NCI-H2107 treated with DMSO at 0.1 percent for 48 hours (cell line): ENCODE measurements at regions not wholly inside any gene's neighbourhood (a gene's known extent, or its start where the extent isn't known, plus 50 kb on each side); places are given as distances from the start of the nearest gene placed in this dataset.
A peak's percentile ranks its signal among the peaks of the same experiment; 100 is the strongest.

Experiments used
- DNase-seq: peaks from one replicate; lab custom pipeline; 2025; ENCODE audit not compliant: unreplicated experiment; lab: John Stamatoyannopoulos, UW

DNA sequence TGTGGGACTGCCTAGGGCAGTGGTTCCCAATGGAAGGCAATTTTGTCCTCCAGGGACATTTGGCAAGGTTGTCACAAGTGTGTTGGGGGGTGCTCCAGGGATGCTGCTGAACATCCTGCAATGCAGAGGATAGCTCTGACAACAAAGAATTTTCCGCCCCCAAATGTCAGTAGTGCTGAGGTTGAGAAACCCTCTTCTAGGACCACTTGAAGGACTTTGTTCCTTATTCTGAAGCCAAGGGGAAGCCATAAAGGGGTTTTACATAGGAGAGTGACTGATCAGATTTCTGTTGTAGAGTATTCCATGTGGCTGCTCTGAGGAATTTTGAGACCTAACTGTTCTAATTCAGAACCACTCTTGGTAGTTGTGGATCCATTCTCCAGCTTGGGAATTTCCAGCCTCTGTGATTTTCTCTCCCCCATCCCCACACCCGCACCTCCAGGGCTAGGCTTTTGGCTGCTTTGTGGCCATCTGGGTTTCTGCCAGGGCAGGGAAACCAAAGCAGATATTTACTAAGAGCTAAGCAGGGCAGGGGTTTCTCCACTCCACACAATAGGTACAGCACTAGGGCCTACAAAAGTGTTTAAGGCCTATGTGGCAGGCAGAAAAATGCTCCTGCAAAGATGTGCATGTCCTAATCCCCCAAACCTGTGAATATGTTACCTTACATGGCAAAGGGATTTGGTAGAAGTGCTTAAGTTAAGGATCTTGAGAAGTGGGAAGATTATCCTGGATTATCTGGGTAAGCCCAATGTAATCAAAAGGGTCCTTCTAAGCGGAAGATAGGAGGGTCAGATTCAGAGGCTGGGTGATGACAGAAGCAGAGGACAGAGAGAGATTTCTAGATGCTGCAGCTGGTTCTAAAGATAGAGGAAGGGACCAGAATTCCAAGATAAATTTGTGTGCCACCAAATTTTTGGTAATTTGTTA lies 135.4 kb downstream of the TMEM17 start:
- DNase-seq, result no peak

DNA sequence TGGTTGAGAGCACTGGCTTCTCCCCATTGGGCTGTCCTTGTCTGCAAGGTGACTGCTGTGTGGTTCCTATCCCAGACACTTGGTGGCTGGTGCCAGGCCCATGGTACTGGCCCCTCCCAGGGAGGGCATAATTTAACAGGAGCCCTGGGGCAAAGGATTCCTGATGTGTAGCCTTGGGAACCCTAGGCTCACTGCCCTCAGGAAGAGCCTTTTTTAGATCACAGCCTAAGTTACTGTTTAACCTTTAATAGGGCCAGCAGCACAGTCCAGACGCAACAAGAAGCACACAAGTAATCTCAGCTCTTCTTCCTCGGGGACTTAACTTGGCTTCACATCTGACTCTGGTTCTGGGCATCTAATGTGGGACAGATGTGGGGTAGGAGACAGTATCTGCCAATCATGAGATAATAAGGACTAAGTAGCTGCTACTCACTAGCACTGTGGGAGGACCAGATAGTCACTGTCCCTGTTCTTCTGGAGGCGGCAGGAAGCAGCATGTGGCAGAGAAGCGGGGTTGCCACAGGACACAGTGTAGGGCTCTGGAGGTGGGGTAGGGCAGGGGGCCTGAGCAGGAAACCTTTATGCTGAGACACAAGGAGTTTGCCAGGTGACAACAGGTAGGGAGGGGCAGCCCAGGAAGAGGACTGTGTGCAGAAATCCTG lies 136.3 kb downstream of the TMEM17 start:
- DNase-seq, result no peak

DNA sequence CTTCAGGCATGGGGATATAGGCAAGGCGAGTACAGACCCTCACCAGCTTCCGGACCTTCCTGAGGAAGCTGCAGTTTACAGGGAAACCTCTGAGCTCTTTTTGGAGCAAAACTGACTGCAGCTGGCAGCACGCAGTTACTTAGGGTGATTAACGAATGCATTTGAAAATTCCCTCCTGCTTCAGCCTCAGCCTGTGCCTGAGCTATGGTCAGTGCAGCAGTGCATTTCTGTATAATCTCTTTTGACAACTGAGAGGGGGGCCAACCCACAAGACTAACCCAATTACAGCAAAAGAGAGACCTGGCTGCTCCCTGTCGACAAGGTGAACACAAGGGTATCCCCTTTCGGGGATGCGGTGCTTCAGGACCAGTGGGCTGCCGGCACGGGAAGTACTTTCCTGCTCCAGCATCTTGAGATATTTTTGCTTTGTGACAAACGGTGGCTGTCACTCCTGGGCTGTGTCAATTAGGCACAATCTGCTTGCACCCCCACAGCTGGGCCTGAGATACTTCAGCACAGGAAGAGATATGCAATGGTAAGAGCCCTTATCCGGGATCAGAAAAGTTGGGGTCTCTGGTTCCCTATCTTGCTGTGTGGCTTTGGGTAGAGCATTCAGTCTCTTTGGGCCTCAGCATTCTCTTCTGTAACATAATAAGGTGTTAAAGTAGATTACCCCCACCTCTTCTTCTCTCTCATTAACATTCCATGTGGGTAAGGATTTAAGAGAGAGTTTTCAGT lies 141.0 kb downstream of the TMEM17 start:
- DNase-seq, result no peak

DNA sequence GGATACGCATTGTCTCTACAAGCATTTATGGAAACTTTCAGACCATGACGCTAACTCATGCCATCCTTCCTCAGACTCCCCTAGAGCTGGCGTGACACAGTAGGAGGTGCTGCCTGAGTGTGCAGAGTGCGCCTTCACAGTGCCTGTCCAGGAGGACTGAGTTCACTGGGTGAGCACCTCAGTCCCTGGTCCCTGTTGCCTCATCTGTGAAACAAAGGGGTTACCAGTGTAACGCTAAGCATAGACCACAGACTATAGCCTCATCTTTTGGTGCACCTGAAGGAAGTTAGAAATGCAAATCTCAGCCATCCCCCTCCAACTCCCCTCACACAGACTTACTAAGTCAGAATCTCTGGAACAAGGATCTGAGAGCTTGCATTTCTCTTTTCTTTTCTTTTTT lies 142.8 kb downstream of the TMEM17 start:
- no peak for DNase-seq

DNA sequence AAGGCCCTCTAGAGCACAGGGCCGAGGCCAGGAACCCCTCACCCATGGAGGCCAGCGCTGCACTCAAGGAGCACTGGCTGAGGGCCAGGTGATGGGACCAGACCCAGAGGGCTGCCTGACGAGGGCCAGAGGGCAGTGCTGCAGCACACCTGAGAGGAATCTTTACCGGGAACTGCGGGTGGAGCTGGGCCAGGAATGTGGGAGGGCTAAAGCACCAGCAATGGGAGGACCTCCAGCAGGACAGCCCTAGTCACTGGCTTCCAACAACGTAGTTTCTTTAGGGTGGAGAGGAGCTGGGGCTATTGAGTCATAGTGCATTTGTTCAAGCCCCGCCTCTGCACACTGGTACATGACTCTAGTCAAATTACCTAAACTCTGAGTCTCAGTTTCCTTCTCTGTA lies 143.4 kb downstream of the TMEM17 start:
- DNase-seq, result no peak

DNA sequence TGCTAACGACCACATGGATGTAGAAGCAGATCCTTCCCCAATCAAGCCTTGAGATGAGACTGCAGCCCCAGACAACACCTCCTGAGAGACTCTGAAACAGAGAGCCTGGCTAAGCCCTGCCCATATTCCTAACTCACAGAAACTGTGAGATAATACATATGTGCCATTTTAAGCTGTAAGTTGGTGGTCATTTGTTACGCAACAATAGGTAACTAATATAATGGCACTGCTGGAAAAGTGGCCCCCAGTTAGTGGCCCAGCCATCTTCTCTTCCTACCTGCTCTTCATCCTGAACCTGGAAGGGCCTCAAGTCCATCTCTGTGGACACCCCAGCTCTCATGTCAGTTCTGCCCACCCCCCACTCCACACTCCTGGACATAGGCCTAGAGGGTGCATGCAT lies 144.0 kb downstream of the TMEM17 start:
- no peak for DNase-seq

DNA sequence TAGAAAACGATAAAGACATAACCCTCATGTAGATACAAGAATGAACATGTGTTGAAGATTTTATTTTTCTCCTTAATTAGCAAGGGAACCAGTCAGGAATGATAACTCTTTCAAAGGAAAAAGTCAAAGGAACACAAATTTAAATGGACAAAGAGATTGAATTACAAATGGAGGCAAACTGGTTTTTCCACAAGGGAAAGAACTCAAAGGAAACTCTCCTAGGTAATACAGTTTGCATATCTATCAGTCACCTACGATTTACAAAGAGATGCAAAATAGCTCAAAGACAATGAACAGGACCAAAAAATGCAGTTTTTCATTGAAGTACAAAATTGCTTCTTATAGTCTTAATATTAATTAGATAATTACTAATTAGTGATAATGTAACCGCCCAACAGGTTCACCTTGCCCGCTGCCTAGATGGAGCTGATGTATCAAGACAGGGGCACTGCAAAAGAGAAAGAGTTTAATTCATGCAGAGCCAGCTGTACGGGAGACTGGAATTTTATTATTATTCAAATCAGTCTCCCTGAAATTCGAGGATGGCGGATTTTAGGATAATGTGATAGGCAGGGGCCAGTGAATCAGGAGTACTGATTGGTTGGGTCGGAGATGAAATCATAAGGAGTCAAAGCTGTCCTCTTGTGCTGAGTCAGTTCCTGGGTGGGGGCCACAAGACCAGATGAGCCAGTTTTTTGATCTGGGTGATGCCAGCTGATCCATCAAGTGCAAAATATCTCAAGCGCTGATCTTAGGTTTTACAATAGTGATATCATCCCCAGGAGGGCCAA lies 151.0 kb downstream of the TMEM17 start:
- DNase-seq, result no peak

DNA sequence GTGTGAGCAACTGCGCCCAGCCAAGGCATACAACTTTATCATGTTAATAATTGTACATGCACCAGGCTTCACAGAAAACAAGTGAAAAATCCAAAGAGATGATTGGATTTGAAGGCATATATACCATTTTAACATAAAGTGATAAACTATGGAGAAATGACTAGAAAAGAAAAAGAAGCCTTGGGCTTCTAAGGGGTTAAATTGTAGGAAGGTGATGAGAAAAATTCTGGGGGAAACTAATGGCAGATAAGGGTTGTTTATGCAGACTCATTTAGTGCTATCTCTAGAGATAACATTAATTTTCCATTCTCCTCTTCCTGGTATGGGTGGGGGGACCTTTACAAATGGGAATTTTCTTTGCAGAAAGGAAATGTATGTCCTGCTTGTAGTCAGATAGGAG lies 154.0 kb downstream of the TMEM17 start:
- no peak for DNase-seq

DNA sequence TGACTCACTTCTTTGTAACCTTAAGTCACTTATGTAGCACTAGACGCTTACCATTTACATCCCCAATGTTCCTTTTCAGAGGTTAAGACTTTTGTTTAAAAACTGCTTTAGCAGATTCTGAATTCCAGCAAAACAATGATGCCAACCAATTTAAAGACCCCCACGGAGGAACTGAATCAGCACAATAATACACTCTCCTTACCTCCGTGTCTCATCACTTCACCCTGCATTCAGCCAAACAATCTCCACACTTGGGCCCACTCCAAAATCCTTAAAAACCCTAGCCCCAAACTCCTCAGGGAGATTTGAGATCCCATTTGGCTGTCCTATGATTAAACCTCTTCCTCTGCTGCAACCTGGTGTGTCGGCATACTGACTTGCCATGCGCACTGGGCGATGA lies 153.9 kb downstream of the B3GNT2 start:
- no peak for DNase-seq

DNA sequence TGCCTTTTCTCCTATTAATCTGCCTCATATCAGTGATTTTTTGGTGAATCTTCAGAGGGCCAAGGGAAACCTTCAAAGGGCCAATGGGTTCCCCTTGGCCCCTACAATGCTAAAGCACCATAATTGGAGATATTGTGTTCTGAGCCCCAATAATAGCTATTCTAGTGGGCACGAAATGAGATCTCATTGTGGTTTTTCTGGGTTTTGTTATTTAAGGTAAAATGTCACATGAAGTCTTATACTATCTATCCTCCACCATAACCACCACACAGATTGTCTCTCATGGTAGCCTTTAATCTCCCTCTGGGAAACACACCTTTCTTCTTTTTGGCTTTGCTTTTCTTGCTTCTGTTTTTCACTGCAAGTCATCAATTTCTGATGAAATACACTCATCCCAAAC lies 152.8 kb downstream of the B3GNT2 start:
- no peak for DNase-seq

DNA sequence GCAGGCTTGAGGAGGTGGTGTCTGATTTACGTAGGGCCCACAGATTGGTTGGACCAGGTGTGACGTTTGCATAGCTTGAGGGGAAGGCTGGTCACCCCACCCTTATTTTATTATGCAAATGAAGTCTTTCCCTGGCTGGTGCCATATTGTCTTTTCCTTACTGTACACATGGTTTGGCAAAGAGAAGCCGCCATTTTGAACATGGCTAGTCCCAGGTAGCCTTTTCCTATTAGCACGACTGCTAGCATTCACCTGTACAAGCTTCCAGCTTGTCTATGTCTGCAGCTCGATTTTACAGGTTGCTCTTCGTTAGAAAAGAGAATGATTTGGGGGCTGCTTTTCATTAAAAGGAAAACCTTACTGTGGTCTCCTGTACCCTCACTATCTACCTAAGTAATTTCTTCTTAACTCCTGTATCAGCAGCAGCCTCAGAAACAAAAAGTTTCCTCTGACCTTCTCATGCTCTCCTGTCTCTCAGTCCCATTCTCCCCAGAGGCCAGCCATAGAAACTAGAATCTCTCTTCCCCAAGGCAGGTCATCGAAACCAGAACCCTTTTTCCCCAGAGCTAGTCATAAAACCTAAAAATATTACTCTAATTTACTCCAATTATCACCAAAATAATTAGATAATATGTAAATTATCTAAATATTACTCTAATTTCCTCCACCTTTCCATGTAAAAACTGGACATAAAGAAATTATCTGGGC lies 151.8 kb downstream of the B3GNT2 start:
- DNase-seq, result no peak

DNA sequence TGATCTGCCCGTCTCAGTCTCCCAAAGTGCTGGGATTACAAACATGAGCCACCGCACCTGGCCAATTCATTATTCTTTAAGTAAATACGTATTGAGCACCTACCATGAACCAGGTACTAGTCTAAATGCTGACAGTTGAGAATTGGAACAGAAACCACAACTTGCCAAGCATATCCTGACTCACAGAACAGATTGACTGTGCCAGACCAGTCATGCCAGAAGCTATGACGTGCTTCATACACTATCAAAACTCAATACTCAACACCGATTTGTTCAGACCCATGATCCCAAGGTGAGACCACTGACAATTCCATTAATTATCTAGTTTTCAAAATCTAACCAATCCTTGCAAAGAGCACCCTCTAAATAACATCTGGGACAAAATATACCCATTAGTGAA lies 148.6 kb downstream of the B3GNT2 start:
- peak; percentile 33 for DNase-seq

DNA sequence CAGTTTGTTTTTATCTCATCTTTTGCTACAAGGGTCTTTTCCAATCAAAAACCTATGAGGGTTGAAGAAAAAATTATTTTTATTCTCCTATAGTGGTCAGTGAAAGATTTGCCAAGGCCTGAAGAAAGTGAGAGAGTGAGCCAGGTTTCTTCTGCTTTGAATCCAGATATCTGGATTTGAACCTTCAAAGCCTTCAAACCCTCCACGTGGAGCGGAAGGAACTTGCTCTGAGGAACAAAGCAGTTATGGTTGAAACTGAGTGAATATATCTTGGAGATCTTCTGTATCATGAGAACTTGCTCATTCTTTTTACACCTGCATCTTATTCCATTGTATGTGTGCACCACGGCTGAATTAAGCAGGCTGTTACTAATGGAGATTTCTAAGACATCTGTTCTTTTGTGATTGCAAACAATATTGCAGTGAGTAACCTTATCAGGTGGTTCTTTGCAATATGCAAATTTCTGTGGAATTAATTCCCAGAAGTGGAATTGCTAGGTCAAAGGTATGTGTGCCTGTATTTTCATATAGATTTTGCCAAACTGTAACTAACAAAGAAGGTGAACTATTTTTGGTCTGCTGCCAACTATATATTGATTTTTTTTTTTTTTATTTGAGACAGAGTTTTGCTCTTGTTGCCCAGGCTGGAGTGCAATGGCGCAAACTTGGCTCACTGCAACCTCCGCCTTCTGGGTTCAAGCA lies 147.9 kb downstream of the B3GNT2 start:
- peak; percentile 77 for DNase-seq

DNA sequence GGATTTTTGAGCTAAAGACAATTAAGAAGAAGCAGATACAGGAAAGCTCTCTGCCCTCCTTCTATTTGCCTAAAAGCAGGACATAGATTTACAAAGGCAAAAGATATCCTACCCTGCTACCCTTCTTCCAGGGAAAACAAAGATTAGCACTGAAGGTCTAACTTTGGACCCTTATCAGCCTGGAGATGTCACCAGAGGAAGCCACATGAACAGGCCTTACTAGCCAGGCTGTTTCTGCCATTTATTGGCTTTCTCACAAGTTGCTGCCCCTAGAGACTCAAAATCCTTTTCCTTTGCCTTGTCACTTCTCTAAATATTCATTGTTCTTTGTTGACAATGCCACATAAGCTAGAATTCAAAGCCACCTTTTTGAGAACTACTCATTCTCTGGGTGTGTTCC lies 147.3 kb downstream of the B3GNT2 start:
- DNase-seq, result no peak

DNA sequence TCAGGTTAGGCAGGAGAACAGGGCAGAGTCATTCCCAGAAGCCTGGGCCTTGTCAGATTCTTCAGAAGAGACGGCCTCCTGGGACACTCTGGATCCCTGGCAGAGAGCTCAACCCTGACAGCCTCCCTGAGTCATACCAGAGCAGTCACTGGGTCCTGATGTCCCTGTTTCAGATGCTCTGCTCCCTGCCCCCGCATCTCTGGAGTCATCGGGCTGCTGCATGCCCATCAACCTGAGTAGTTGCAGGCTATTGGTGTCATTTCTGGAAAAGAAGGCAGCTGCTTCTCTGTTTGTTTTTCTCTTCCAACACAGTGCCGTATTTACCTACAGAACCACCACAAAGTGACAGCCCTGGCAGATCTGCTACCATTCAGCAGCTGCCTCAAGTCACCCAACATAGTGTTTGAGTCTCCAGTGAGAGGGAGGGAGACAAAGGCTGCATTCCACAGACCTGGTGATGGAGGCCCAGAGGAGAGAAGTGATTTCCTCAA lies 145.1 kb downstream of the B3GNT2 start:
- DNase-seq, result peak; percentile 74

DNA sequence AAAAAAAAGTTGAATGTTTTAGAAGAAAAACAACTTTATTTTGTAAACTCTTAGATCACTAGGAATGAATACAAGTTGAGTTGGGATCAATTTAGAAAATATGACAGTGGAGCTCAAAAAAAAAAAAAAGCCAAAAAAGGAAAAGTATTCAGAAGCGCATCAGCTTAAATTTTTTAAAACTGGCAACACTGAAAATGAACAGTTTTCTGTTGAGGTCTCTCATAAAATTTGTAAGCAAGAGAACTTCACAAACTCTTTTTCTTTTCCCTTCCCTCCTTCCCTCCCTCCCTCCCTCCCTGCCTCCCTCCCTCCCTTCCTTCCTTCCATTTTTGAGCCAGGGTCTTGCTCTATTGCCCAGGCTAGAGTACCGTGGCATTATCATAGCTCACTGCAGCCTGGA lies 143.9 kb downstream of the B3GNT2 start:
- DNase-seq, result no peak

DNA sequence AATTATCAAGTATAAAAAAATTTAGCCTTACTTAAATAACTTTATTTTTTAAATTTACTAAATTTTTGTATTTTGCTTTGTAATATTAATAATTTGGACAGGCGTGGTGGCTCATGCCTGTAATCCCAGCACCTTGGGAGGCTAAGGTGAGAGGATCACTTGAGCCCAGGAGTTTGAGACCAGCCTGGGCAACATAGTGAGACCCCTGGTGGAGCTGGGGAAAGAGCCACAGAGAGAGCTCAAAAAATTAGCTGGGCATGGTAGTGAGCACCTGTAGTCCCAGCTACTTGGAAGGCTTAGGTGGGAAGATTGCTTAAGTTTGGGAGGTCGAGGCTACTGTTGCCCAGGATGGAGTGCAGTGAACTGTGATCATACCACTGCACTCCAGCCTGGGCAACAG lies 143.5 kb downstream of the B3GNT2 start:
- DNase-seq, result no peak

DNA sequence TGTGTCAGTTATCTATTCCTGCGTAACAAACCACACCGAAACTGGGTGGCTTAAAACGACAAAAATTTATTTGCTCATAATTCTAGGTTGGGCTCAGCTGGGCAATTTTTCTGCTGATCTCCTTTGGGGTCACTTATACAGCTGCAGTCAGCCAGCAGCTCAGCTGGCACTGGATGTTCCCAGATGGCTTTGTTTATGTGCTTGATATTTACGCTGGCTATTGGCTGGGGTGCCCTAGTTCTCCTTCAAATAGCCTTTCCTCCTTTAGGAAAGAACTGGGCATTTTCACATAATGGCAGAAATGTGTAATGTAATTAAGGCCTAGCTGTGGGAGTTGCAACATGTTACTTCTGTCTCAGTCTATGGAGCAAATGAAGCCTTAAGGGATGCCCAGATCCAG lies 142.2 kb downstream of the B3GNT2 start:
- no peak for DNase-seq

DNA sequence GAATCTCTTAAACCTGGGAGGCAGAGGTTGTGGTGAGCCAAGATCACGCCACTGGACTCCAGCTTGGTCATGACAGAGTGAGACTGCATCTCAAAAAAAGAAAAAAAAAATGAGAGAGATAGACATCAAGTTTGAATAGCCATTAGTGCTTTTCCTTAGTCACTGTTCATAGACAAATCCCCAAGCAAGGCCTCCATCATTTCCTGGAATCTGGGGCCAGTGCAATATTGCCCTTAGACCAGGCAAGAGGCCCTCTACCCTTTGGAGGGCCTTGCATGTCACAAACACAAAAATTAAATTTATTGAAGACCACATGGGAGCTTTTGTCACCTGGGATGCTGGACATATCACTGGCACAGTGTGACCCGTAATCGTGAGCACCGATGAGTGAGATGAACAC lies 141.5 kb downstream of the B3GNT2 start:
- no peak for DNase-seq

DNA sequence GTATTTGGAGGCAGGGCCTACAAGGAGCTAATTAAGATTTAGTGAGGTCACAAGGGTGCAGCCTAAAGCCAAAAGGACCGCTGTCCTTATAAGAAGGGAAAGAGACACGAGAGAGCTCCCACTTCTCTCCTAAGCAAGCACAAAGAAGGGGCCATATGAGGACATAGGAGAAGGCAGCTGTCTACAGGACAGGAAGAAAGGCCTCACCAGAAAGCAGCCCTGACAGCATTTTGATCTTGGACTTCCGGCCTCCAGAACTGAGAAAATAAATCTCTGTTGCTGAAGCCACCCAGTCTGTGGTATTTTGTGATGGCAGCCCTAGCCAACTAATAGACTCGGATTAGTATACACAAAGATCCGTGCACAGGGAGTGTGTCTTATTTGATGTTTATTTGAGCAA lies 139.7 kb downstream of the B3GNT2 start:
- DNase-seq, result no peak
